H1 (cell line): ENCODE measurements at regions not wholly inside any gene's neighbourhood (a gene's known extent, or its start where the extent isn't known, plus 50 kb on each side); places are given as distances from the start of the nearest gene placed in this dataset.

ENCODE experiments used
- CTCF ChIA-PET: fragments of 300-600 bp; sonication (Branson Sonifier 250); formaldehyde crosslinking; loops from one replicate; lab custom pipeline; 2021; ENCODE audit not compliant: partially characterized antibody; lab: Charles Lee
- POLR2A ChIA-PET: fragments of 300-600 bp; sonication (Branson Sonifier 250); formaldehyde crosslinking; loops from one replicate; lab custom pipeline; 2021; ENCODE audit warnings: inconsistent platforms; ENCODE audit not compliant: partially characterized antibody; lab: Charles Lee
- DNase-seq, 2 experiments: peaks; one replicate each; pipeline versions ENCODE4 v3.0.0 to v3.0.0-alpha.2; 2010 to 2022; ENCODE audit warnings: low spot score in 2 of 2, low read depth in 1 of 2, mixed read lengths in 1 of 2
- FAIRE-seq: peaks from 2 replicates; lab custom pipeline; 2011; peaks lifted over from hg19 to GRCh38; lab: Jason Lieb, UNC
- H2AFZ ChIP-seq: 2 replicates; pipeline ENCODE4 v1.8.1; 2012; ENCODE audit warnings: low read length, inconsistent platforms
- H2AK5ac ChIP-seq: 2 replicates; pipeline ENCODE4 v1.6.1; 2013; ENCODE audit warnings: low read depth, low read length
- H2BK120ac ChIP-seq: replicated peaks from 2 replicates; pipeline ENCODE3; 2013; ENCODE audit warnings: low read depth, low read length, inconsistent platforms
- H2BK12ac ChIP-seq: 2 replicates; pipeline ENCODE4 v1.6.1; 2013; ENCODE audit warnings: low read depth, low read length
- H2BK15ac ChIP-seq: 2 replicates; pipeline ENCODE4 v1.6.1; 2013; ENCODE audit warnings: low read length
- H2BK20ac ChIP-seq: 2 replicates; pipeline ENCODE4 v1.6.1; 2013; ENCODE audit warnings: low read length
- H2BK5ac ChIP-seq: 2 replicates; pipeline ENCODE4 v1.6.1; 2013; ENCODE audit warnings: low read depth, low read length
- H3K14ac ChIP-seq: 2 replicates; pipeline ENCODE4 v1.6.1; 2013; ENCODE audit warnings: inconsistent platforms; ENCODE audit not compliant: insufficient read length
- H3K18ac ChIP-seq: 2 replicates; pipeline ENCODE4 v1.6.1; 2013; ENCODE audit warnings: low read length; ENCODE audit errors: extremely low read depth
- H3K23ac ChIP-seq: 2 replicates; pipeline ENCODE4 v1.6.1; 2013; ENCODE audit warnings: inconsistent platforms; ENCODE audit not compliant: insufficient read length
- H3K23me2 ChIP-seq: 2 replicates; pipeline ENCODE4 v1.6.1; 2013; ENCODE audit warnings: low read depth, low read length
- H3K27ac ChIP-seq: 2 replicates; pipeline ENCODE4 v1.6.1; 2011; ENCODE audit warnings: low read depth, low read length, inconsistent platforms
- H3K27me3 ChIP-seq, 4 experiments: replicated peaks in 1 of 4; 1 replicate in 1 of 4; 2 replicates in 3 of 4; pipeline versions ENCODE4 v1.6.1 to v1.8.1; 2011 to 2013; ENCODE audit warnings: low read length in 3 of 4, mild to moderate bottlenecking in 3 of 4, inconsistent platforms in 2 of 4, mixed read lengths in 2 of 4, moderate library complexity in 1 of 4; ENCODE audit not compliant: control insufficient read depth in 3 of 4, insufficient read depth in 3 of 4; ENCODE audit errors: extremely low read depth in 1 of 4
- H3K36me3 ChIP-seq, 4 experiments: 2 replicates each; pipeline versions ENCODE4 v1.6.1 to v1.8.1; 2011 to 2013; ENCODE audit warnings: mild to moderate bottlenecking in 4 of 4, low read length in 3 of 4, moderate library complexity in 2 of 4, control low read depth in 1 of 4, inconsistent platforms in 1 of 4; ENCODE audit not compliant: insufficient read depth in 4 of 4, control insufficient read depth in 2 of 4
- H3K4ac ChIP-seq: replicated peaks from 2 replicates; pipeline ENCODE3; 2013; ENCODE audit warnings: low read length, low read depth, mixed read lengths, inconsistent platforms; ENCODE audit not compliant: insufficient read length
- H3K4me1 ChIP-seq, 4 experiments: replicated peaks in 1 of 4; 1 replicate in 1 of 4; 2 replicates in 3 of 4; pipeline versions ENCODE4 v1.6.1 to v1.8.1; 2011 to 2013; ENCODE audit warnings: low read length in 3 of 4, inconsistent platforms in 2 of 4, mixed read lengths in 1 of 4; ENCODE audit not compliant: insufficient read depth in 4 of 4, control insufficient read depth in 3 of 4
- H3K4me2 ChIP-seq, 2 experiments: 2 replicates each; pipeline versions ENCODE4 v1.6.1 to v1.8.1; 2011 to 2013; ENCODE audit warnings: low read depth in 2 of 2, low read length in 2 of 2, control low read depth in 1 of 2, inconsistent platforms in 1 of 2, mild to moderate bottlenecking in 1 of 2; ENCODE audit not compliant: insufficient read depth in 1 of 2
- H3K4me3 ChIP-seq, 4 experiments: fragments of 200-600, 300-600 bp in 1 of 4; sonication (generic), shearing (Covaris generic), sonication (Bioruptor Twin) in 1 of 4; 2 replicates each; pipeline versions ENCODE4 v1.5.1 to v1.8.1; 2011 to 2016; ENCODE audit warnings: low read length in 4 of 4, low read depth in 3 of 4, control low read depth in 2 of 4, inconsistent platforms in 2 of 4, mild to moderate bottlenecking in 2 of 4, mixed read lengths in 1 of 4, moderate library complexity in 1 of 4; ENCODE audit not compliant: insufficient read depth in 2 of 4; ENCODE audit errors: extremely low read depth in 1 of 4
- H3K56ac ChIP-seq: replicated peaks from 2 replicates; pipeline ENCODE3; 2013; ENCODE audit warnings: low read depth, mild to moderate bottlenecking, mixed read lengths, low read length, inconsistent platforms; ENCODE audit not compliant: insufficient read length
- H3K79me1 ChIP-seq: 2 replicates; pipeline ENCODE4 v1.6.1; 2013; ENCODE audit warnings: low read depth, low read length, control low read depth
- H3K79me2 ChIP-seq, 2 experiments: 2 replicates each; pipeline versions ENCODE4 v1.6.1 to v1.8.1; 2012 to 2013; ENCODE audit warnings: low read length in 2 of 2, mild to moderate bottlenecking in 2 of 2, inconsistent platforms in 1 of 2; ENCODE audit not compliant: insufficient read depth in 2 of 2, control insufficient read depth in 1 of 2
- H3K9ac ChIP-seq, 4 experiments: replicated peaks in 1 of 4; 1 replicate in 1 of 4; 2 replicates in 3 of 4; pipeline versions ENCODE4 v1.6.1 to v1.8.1; 2011 to 2013; ENCODE audit warnings: low read depth in 3 of 4, low read length in 3 of 4, control low read depth in 2 of 4, mild to moderate bottlenecking in 2 of 4, moderate library complexity in 2 of 4, inconsistent platforms in 1 of 4; ENCODE audit errors: extremely low read depth in 1 of 4
- H3K9me3 ChIP-seq, 2 experiments: 2 replicates each; pipeline versions ENCODE4 v1.6.1 to v1.8.1; 2012 to 2013; ENCODE audit warnings: mild to moderate bottlenecking in 2 of 2, moderate library complexity in 2 of 2, control low read depth in 1 of 2, inconsistent platforms in 1 of 2, low read depth in 1 of 2, low read length in 1 of 2, mixed read lengths in 1 of 2; ENCODE audit not compliant: insufficient read depth in 2 of 2
- H4K20me1 ChIP-seq, 2 experiments: replicated peaks in 1 of 2; 2 replicates each; pipeline versions ENCODE3 to v1.8.1; 2011 to 2013; ENCODE audit warnings: inconsistent platforms in 2 of 2, low read length in 2 of 2, mild to moderate bottlenecking in 1 of 2; ENCODE audit not compliant: insufficient read depth in 2 of 2, control insufficient read depth in 1 of 2
- H4K5ac ChIP-seq: 2 replicates; pipeline ENCODE4 v1.6.1; 2013; ENCODE audit warnings: low read length, low read depth, mixed read lengths, inconsistent platforms; ENCODE audit not compliant: insufficient read length
- H4K8ac ChIP-seq: 2 replicates; pipeline ENCODE4 v1.8.0; 2013; ENCODE audit warnings: mild to moderate bottlenecking, moderate library complexity, low read length, inconsistent platforms; ENCODE audit not compliant: insufficient read depth; ENCODE audit errors: extremely low read depth
- H4K91ac ChIP-seq: replicated peaks from 2 replicates; pipeline ENCODE3; 2013; ENCODE audit warnings: low read length, mixed read lengths, inconsistent platforms; ENCODE audit not compliant: insufficient read length
- CHD7 ChIP-seq: fragments of 300-600 bp; sonication (generic); IDR thresholded peaks from 2 replicates; pipeline ENCODE4 v1.7.1; 2012; ENCODE audit warnings: low read length, moderate library complexity, mild to moderate bottlenecking, inconsistent platforms; ENCODE audit not compliant: insufficient replicate concordance
- WGBS, 2 experiments: shearing (Covaris generic) in 1 of 2; methylation state at CpG; one replicate each; pipeline versions ENCODE4 v1.1.6 to v1.1.7; 2013 to 2015; ENCODE audit warnings: low lambda C conversion rate in 2 of 2, mixed read lengths in 2 of 2, inconsistent platforms in 1 of 2, low coverage in 1 of 2, missing lambda C conversion rate in 1 of 2; ENCODE audit not compliant: insufficient replicate concordance in 2 of 2, insufficient coverage in 1 of 2, insufficient read length in 1 of 2; ENCODE audit errors: extremely low coverage in 1 of 2, missing lambda C conversion rate in 1 of 2; 5-methylcytosine and 5-hydroxymethylcytosine counted together

GRCh38 chr1:168957818-168958217 lies 148.7 kb upstream of the ATP1B1 start:
- no peak overlapping the region for H3K9ac ChIP-seq
- no peaks in the 10 kb centered on the region for H3K4me1 ChIP-seq
- no peak overlapping the region for H2BK5ac ChIP-seq
- no peak overlapping the region for H3K23ac ChIP-seq
- H4K8ac ChIP-seq = no peak overlapping the region
- no peak overlapping the region for H3K4ac ChIP-seq
- H2BK15ac ChIP-seq = no peak overlapping the region
- H3K79me1 ChIP-seq = no peaks in the 10 kb centered on the region
- no peak overlapping the region for H2BK12ac ChIP-seq
- 86% methylated on average over 2 of the region's 2 CpGs; no CpG with 5 or more reads in 1 of the 2 experiments for WGBS, 2 experiments
- CTCF ChIA-PET = no interaction called here
- no peak for FAIRE-seq
- H2BK20ac ChIP-seq = no peak overlapping the region
- no peaks in the 10 kb centered on the region for H3K27me3 ChIP-seq
- H4K20me1 ChIP-seq = no peaks in the 10 kb centered on the region
- H4K91ac ChIP-seq = no peak overlapping the region
- H3K14ac ChIP-seq = no peak overlapping the region
- H3K18ac ChIP-seq = no peak overlapping the region
- no peak for DNase-seq
- no peak overlapping the region for H3K4me2 ChIP-seq
- H3K4me3 ChIP-seq = no peak overlapping the region
- H3K9me3 ChIP-seq = no peaks in the 10 kb centered on the region
- H3K56ac ChIP-seq = no peak overlapping the region
- no peak overlapping the region for H2AK5ac ChIP-seq
- H3K79me2 ChIP-seq = no peaks in the 10 kb centered on the region
- no peak overlapping the region for H3K27ac ChIP-seq
- H3K23me2 ChIP-seq = no peaks in the 10 kb centered on the region; the same call in 1 of the 2 replicates
- POLR2A ChIA-PET = no interaction called here
- H3K36me3 ChIP-seq = no peaks in the 10 kb centered on the region
- no peak overlapping the region for H2AFZ ChIP-seq
- no peak overlapping the region for H2BK120ac ChIP-seq
- H4K5ac ChIP-seq = no peak overlapping the region
- TF ChIP-seq CHD7 = no peak
